Fibroblast of lung (primary cell): ENCODE measurements at regions not wholly inside any gene's neighbourhood (a gene's known extent, or its start where the extent isn't known, plus 50 kb on each side); places are given as distances from the start of the nearest gene placed in this dataset.
A peak's percentile ranks its signal among the peaks of the same experiment; 100 is the strongest.

Experiments
- DNase-seq, 2 donors: peaks; one replicate each; pipeline versions ENCODE4 v3.0.0 to v3.0.0-alpha.2; 2010; ENCODE audit warnings: low read depth in 2 of 2
- H2AFZ ChIP-seq: 2 replicates; pipeline ENCODE4 v1.5.1; 2012; ENCODE audit warnings: low read length, control low read depth, inconsistent platforms
- H3K27ac ChIP-seq: 2 replicates; pipeline ENCODE4 v1.5.1; 2011; ENCODE audit warnings: low read length, control low read depth; ENCODE audit not compliant: insufficient read depth
- H3K27me3 ChIP-seq: 2 replicates; pipeline ENCODE4 v1.5.1; 2011; ENCODE audit warnings: mild to moderate bottlenecking, low read length; ENCODE audit not compliant: control insufficient read depth, insufficient read depth
- H3K36me3 ChIP-seq: 2 replicates; pipeline ENCODE4 v1.5.1; 2011; ENCODE audit warnings: low read length; ENCODE audit not compliant: control insufficient read depth, insufficient read depth
- H3K4me1 ChIP-seq: 2 replicates; pipeline ENCODE4 v1.5.1; 2011; ENCODE audit warnings: low read length; ENCODE audit not compliant: control insufficient read depth, insufficient read depth; ENCODE audit errors: extremely low read depth
- H3K4me2 ChIP-seq: 2 replicates; pipeline ENCODE4 v1.5.1; 2011; ENCODE audit warnings: low read length, control low read depth; ENCODE audit not compliant: insufficient read depth; ENCODE audit errors: extremely low read depth
- H3K4me3 ChIP-seq, 4 experiments: fragments of 200-600 bp in 1 of 4; sonication (generic) in 1 of 4; replicated peaks in 1 of 4; 2 replicates each; pipeline ENCODE4 v1.5.1; 2011 to 2016; ENCODE audit warnings: low read length in 4 of 4, low read depth in 3 of 4, mild to moderate bottlenecking in 3 of 4, control low read depth in 2 of 4, inconsistent platforms in 1 of 4, mixed read lengths in 1 of 4; ENCODE audit not compliant: insufficient read depth in 1 of 4; ENCODE audit errors: control extremely low read depth in 1 of 4
- H3K79me2 ChIP-seq: 2 replicates; pipeline ENCODE4 v1.5.1; 2012; ENCODE audit warnings: mild to moderate bottlenecking, low read length, inconsistent platforms; ENCODE audit not compliant: control insufficient read depth, insufficient read depth
- H3K9ac ChIP-seq: 2 replicates; pipeline ENCODE4 v1.5.1; 2011; ENCODE audit warnings: mild to moderate bottlenecking, low read length, control low read depth; ENCODE audit not compliant: insufficient read depth
- H3K9me3 ChIP-seq: 2 replicates; pipeline ENCODE4 v1.5.1; 2012; ENCODE audit warnings: low read depth, low read length; ENCODE audit not compliant: control insufficient read depth, insufficient read depth
- H4K20me1 ChIP-seq: 2 replicates; pipeline ENCODE4 v1.5.1; 2011; ENCODE audit warnings: low read length; ENCODE audit not compliant: control insufficient read depth, insufficient read depth; ENCODE audit errors: extremely low read depth
- EZH2 ChIP-seq: IDR thresholded peaks from 2 replicates; pipeline ENCODE4 v1.5.1; 2012; ENCODE audit warnings: low read length, control low read depth, mild to moderate bottlenecking; ENCODE audit errors: missing control alignments
- TF ChIP-seq, protein P1 (sequence below), 2 donors: IDR thresholded peaks in 1 of 2; conservative IDR thresholded peaks in 1 of 2; 1 replicate in 1 of 2; 2 replicates in 1 of 2; pipeline ENCODE4 v1.5.1; 2011 to 2012; ENCODE audit warnings: low read length in 2 of 2, control low read depth in 1 of 2, inconsistent platforms in 1 of 2, low read depth in 1 of 2, mild to moderate bottlenecking in 1 of 2

- no peak overlapping the region for H2AFZ ChIP-seq
- DNase-seq: peak; percentile 78 to 93
- H3K4me3 ChIP-seq: no peak overlapping the region
- TF ChIP-seq, protein P1, sequence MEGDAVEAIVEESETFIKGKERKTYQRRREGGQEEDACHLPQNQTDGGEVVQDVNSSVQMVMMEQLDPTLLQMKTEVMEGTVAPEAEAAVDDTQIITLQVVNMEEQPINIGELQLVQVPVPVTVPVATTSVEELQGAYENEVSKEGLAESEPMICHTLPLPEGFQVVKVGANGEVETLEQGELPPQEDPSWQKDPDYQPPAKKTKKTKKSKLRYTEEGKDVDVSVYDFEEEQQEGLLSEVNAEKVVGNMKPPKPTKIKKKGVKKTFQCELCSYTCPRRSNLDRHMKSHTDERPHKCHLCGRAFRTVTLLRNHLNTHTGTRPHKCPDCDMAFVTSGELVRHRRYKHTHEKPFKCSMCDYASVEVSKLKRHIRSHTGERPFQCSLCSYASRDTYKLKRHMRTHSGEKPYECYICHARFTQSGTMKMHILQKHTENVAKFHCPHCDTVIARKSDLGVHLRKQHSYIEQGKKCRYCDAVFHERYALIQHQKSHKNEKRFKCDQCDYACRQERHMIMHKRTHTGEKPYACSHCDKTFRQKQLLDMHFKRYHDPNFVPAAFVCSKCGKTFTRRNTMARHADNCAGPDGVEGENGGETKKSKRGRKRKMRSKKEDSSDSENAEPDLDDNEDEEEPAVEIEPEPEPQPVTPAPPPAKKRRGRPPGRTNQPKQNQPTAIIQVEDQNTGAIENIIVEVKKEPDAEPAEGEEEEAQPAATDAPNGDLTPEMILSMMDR (conservative IDR thresholded peaks at IDR 0.05 in 1 of 2, IDR thresholded peaks at IDR 0.05 in 1 of 2; ENCODE audit: low read depth in 1 of 2, low read length in 2 of 2): no peak
- no peak for TF ChIP-seq EZH2
- H3K4me1 ChIP-seq: no peaks in the 10 kb centered on the region
- H4K20me1 ChIP-seq: no peaks in the 10 kb centered on the region
- no peaks in the 10 kb centered on the region for H3K9me3 ChIP-seq
- no peaks in the 10 kb centered on the region for H3K27me3 ChIP-seq
- no peaks in the 10 kb centered on the region for H3K36me3 ChIP-seq
- H3K9ac ChIP-seq: no peak overlapping the region
- peak overlapping the region; percentile 20 for H3K27ac ChIP-seq
- H3K4me2 ChIP-seq: no peak overlapping the region
- H3K79me2 ChIP-seq: no peaks in the 10 kb centered on the region
These were observed 101.0 kb upstream of the PIK3R1 start for GRCh38 chr5:68114378-68115040.

DNA sequence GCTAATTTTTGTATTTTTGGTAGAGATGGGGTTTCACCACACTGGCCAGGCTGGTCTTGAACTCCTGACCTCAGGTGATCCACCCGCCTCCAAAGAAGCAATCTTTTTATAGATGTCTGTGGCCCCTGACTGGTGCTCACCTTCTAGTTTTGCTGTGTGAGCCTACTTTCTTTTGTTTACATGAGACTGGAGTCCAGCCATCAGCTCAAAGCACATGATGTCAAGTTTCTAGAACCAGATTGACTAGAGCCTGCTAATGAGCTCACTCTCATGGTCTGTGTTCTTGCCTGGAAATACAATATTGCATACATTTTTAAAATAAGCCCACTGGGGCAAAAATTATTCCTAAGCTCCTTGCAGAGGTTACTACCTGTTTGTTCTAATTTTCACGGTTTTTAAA is 102.9 kb upstream of the PIK3R1 start:
- no peak overlapping the region for H2AFZ ChIP-seq
- no peak for DNase-seq
- no peak overlapping the region for H3K9ac ChIP-seq
- no peak overlapping the region for H3K4me3 ChIP-seq
- H3K4me1 ChIP-seq: no peaks in the 10 kb centered on the region
- H3K27ac ChIP-seq: no peak overlapping the region
- no peaks in the 10 kb centered on the region for H3K79me2 ChIP-seq
- no peaks in the 10 kb centered on the region for H3K27me3 ChIP-seq
- TF ChIP-seq, protein P1 (conservative IDR thresholded peaks at IDR 0.05 in 1 of 2, IDR thresholded peaks at IDR 0.05 in 1 of 2; ENCODE audit: low read depth in 1 of 2, low read length in 2 of 2): no peak
- TF ChIP-seq EZH2: no peak
- no peaks in the 10 kb centered on the region for H3K9me3 ChIP-seq
- H3K4me2 ChIP-seq: no peak overlapping the region
- H4K20me1 ChIP-seq: no peaks in the 10 kb centered on the region
- no peaks in the 10 kb centered on the region for H3K36me3 ChIP-seq

GRCh38 chr5:68110894-68111293 is 104.7 kb upstream of the PIK3R1 start:
- TF ChIP-seq EZH2: no peak
- TF ChIP-seq, protein P1 (conservative IDR thresholded peaks at IDR 0.05 in 1 of 2, IDR thresholded peaks at IDR 0.05 in 1 of 2; ENCODE audit: low read depth in 1 of 2, low read length in 2 of 2): no peak
- H3K79me2 ChIP-seq: no peaks in the 10 kb centered on the region
- H3K36me3 ChIP-seq: no peaks in the 10 kb centered on the region
- no peak overlapping the region for H3K27ac ChIP-seq
- H3K27me3 ChIP-seq: no peaks in the 10 kb centered on the region
- H3K4me1 ChIP-seq: no peaks in the 10 kb centered on the region
- H3K9ac ChIP-seq: no peak overlapping the region
- H4K20me1 ChIP-seq: no peaks in the 10 kb centered on the region
- no peak overlapping the region for H2AFZ ChIP-seq
- no peaks in the 10 kb centered on the region for H3K9me3 ChIP-seq
- H3K4me3 ChIP-seq: no peak overlapping the region
- no peak for DNase-seq
- no peak overlapping the region for H3K4me2 ChIP-seq
